ENCODE measurements at regions not wholly inside any gene's neighbourhood (a gene's known extent, or its start where the extent isn't known, plus 50 kb on each side); places are given as distances from the start of the nearest gene placed in this dataset.
"Not testable (repeated sequence)": the region's sequence is repeated elsewhere in the genome, so short reads cannot be mapped to it uniquely, and the experiment has no call there.

DNA sequence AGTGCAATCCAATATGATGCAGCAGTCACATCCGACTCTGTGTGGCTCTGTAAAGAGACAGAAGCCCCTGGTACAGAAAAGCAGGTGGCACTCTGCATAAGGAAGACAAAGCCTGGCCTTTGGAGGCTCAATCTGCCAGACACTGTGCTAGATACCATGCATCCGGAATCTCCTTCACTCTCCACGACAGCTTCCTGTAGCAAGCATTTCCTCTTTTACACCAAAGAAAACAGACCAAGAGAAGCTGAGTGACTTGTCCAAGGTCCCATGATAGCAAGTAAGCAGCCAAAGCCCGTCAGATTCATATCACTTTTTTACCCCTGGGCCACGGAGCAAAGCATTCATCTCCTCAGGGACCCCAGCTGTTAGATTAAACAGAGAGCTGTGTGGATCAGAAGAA, 64.2 kb upstream of the SMIM23 start:
- H3K36me3 Mint-ChIP-seq: peaks cover 0 to 3% (median 0%) of the 10 kb centered on the region in 5 donors
- ChIA-PET POLR2A (no interaction called here), CTCF (no interaction called here)
- DNase-seq (no peak), ATAC-seq (peak; percentile 52)
- H3K36me3 ChIP-seq (ENCODE audit: control insufficient read depth in 2 of 3, insufficient read depth in 3 of 3, low read length in 3 of 3): no peaks in the 10 kb centered on the region
- no peaks in the 10 kb centered on the region for H3K27me3 ChIP-seq (ENCODE audit: control insufficient read depth in 2 of 2, insufficient read depth in 2 of 2, low read length in 2 of 2)
- peaks cover 0 to 6% (median 0%) of the 10 kb centered on the region in 7 donors for H3K4me1 Mint-ChIP-seq
- intact Hi-C loops (cut with micrococcal nuclease): no loop called here
- no peaks in the 10 kb centered on the region for H3K4me1 ChIP-seq (ENCODE audit: control insufficient read depth in 2 of 2, insufficient read depth in 2 of 2, low read length in 2 of 2)
- no peak overlapping the region for H3K27ac ChIP-seq (ENCODE audit: low read depth, low read length)
- H3K4me3 ChIP-seq (ENCODE audit: low read length): no peak overlapping the region
- peak overlapping the region in 1 of 9 donors; percentile 38 for H3K27ac Mint-ChIP-seq
- H3K27me3 Mint-ChIP-seq: peaks cover 5 to 35% (median 17%) of the 10 kb centered on the region in 5 donors
- H3K9me3 ChIP-seq (ENCODE audit: control insufficient read depth in 2 of 3, low read length in 3 of 3): peaks cover 0 to 6% (median 0%) of the 10 kb centered on the region in 3 experiments
- peaks cover 3 to 16% (median 7%) of the 10 kb centered on the region in 11 donors for H3K9me3 Mint-ChIP-seq
- H3K4me3 Mint-ChIP-seq: no peak overlapping the region

DNA sequence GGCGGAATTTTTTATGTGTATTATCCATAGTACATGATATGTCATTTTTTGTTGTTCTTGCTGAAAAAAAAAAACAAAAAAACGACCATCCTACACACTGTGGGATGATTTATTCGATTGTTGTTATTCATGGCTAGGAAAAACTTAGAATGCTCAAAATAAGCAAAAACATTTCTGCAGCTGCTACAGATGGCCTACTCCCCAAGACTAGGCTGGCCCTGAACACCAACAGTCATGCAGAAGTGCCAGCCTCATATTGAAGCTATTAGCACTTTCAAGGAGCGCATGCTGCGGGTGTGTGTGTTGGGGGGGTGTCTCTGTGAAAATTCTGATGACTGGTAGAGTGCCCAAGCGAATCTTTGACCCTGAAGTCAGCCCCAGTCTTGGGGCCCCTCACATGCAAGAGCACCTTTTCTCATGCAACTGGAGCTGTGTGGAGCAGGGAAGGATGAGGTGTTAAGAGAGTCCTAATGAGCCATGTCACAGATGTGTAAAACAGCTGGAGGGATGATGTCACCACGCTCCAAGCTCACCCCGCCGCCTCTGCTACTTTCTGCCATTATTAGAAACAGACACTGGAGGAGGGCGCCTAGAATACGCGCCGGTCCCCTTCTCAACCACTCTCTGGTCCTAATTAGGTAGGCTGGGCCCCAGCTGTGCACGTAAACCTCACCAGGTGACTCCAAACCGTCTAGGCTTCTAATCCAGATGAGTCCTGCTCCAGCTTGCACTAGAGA, 61.0 kb upstream of the SMIM23 start:
- Histone ChIP-seq H3K4me1 (ENCODE audit: control insufficient read depth in 2 of 2, insufficient read depth in 2 of 2, low read length in 2 of 2) (no peaks in the 10 kb centered on the region), H3K27me3 (ENCODE audit: control insufficient read depth in 2 of 2, insufficient read depth in 2 of 2, low read length in 2 of 2) (no peaks in the 10 kb centered on the region), H3K36me3 (ENCODE audit: control insufficient read depth in 2 of 3, insufficient read depth in 3 of 3, low read length in 3 of 3) (no peaks in the 10 kb centered on the region), H3K9me3 (ENCODE audit: control insufficient read depth in 2 of 3, low read length in 3 of 3) (peaks cover 0 to 14% (median 0%) of the 10 kb centered on the region in 3 experiments), H3K27ac (ENCODE audit: low read depth, low read length) (no peak overlapping the region), H3K4me3 (ENCODE audit: low read length) (no peak overlapping the region)
- ChIA-PET CTCF (no interaction called here), POLR2A (no interaction called here)
- H3K36me3 Mint-ChIP-seq: peaks cover 0 to 3% (median 0%) of the 10 kb centered on the region in 5 donors
- intact Hi-C loops (cut with micrococcal nuclease): no loop called here
- H3K27me3 Mint-ChIP-seq: peaks cover 7 to 36% (median 20%) of the 10 kb centered on the region in 5 donors
- DNase-seq (no peak), ATAC-seq (no peak)
- H3K4me3 Mint-ChIP-seq: no peak overlapping the region
- H3K27ac Mint-ChIP-seq: no peak overlapping the region
- H3K4me1 Mint-ChIP-seq: peaks cover 0 to 6% (median 0%) of the 10 kb centered on the region in 7 donors
- peaks cover 4 to 35% (median 20%) of the 10 kb centered on the region in 11 donors for H3K9me3 Mint-ChIP-seq

DNA sequence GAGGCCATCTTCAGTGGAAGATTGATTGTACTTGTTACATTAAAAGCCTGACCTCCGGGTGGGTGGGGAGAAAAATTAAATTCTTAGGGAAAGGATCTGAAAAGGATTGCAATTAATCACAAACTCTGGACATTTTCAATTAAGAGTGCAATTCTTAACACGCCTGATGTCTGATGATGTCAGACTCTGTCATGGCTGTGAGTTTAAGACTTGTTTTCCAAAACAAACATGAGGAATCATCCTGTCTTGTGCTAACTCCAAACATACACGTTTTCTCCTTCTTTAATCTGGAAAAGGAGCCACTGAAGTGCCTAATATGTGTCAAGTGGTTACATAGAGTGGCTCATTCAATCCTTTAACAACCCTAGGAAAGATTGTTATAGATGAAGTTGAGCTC, 60.4 kb upstream of the SMIM23 start:
- POLR2A ChIA-PET: no interaction called here
- Histone ChIP-seq H3K27me3 (ENCODE audit: control insufficient read depth in 2 of 2, insufficient read depth in 2 of 2, low read length in 2 of 2) (no peaks in the 10 kb centered on the region), H3K9me3 (ENCODE audit: control insufficient read depth in 2 of 3, low read length in 3 of 3) (peaks cover 0 to 14% (median 0%) of the 10 kb centered on the region in 3 experiments), H3K4me1 (ENCODE audit: control insufficient read depth in 2 of 2, insufficient read depth in 2 of 2, low read length in 2 of 2) (no peaks in the 10 kb centered on the region), H3K27ac (ENCODE audit: low read depth, low read length) (no peak overlapping the region), H3K4me3 (ENCODE audit: low read length) (no peak overlapping the region), H3K36me3 (ENCODE audit: control insufficient read depth in 2 of 3, insufficient read depth in 3 of 3, low read length in 3 of 3) (no peaks in the 10 kb centered on the region)
- peaks cover 4 to 38% (median 20%) of the 10 kb centered on the region in 11 donors for H3K9me3 Mint-ChIP-seq
- no peak for DNase-seq
- no peak for ATAC-seq
- intact Hi-C loops (cut with micrococcal nuclease): no loop called here
- peaks cover 0 to 6% (median 0%) of the 10 kb centered on the region in 7 donors for H3K4me1 Mint-ChIP-seq
- H3K4me3 Mint-ChIP-seq: no peak overlapping the region
- peaks cover 7 to 36% (median 18%) of the 10 kb centered on the region in 5 donors for H3K27me3 Mint-ChIP-seq
- no peak overlapping the region for H3K27ac Mint-ChIP-seq
- H3K36me3 Mint-ChIP-seq: peaks cover 0 to 3% (median 0%) of the 10 kb centered on the region in 5 donors
- CTCF ChIA-PET: no interaction called here

DNA sequence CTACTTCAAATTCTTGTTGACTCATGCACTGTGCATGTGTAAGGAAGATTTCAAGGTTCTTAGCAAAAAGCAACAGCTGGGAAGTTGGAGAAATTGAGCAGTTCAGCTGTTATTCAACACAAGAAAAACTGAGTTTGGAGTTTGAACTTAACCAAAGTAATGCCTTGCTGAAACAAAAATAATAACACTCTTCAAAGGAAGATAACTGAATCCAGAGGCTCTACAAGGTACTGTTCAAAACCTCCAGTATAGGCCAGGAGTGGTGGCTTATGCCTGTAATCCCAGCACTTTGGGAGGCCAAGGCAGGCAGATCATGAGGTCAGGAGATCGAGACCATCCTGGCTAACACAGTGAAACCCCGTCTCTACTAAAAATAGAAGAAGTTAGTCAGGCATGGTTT, 58.8 kb upstream of the SMIM23 start:
- H3K36me3 Mint-ChIP-seq; H3K4me1 ChIP-seq (ENCODE audit: control insufficient read depth in 2 of 2, insufficient read depth in 2 of 2, low read length in 2 of 2); H3K4me3 ChIP-seq (ENCODE audit: low read length); H3K36me3 ChIP-seq (ENCODE audit: control insufficient read depth in 2 of 3, insufficient read depth in 3 of 3, low read length in 3 of 3); H3K27me3 ChIP-seq (ENCODE audit: control insufficient read depth in 2 of 2, insufficient read depth in 2 of 2, low read length in 2 of 2); H3K4me3 Mint-ChIP-seq; H3K4me1 Mint-ChIP-seq; DNase-seq; CTCF ChIA-PET; H3K27ac Mint-ChIP-seq; H3K27ac ChIP-seq (ENCODE audit: low read depth, low read length); ATAC-seq; POLR2A ChIA-PET; intact Hi-C loops (cut with micrococcal nuclease): not testable (repeated sequence)
- H3K9me3 ChIP-seq (ENCODE audit: control insufficient read depth in 2 of 3, low read length in 3 of 3): peaks cover 0 to 14% (median 0%) of the 10 kb centered on the region in 3 experiments
- H3K27me3 Mint-ChIP-seq: peaks cover 7 to 26% (median 18%) of the 10 kb centered on the region in 5 donors
- H3K9me3 Mint-ChIP-seq: peaks cover 4 to 42% (median 20%) of the 10 kb centered on the region in 11 donors

DNA sequence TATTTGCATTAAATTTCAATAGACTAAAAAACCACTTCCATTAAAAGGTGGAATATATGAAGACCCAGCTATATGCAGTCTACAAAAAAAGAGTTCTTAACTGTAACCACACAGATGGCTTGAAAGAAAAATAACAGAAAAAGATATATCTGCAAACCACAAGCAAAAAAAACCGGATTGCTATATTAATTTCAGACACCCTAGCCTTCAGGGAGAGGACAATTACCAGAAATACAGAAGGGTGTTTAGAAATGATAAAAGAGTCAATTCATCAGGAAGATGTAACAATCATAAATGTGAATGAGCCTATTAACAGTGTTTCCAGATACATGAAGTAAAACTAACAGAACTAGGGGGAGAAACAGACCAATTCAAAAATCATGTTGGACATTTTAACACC, 56.9 kb upstream of the SMIM23 start:
- H3K27me3 ChIP-seq (ENCODE audit: control insufficient read depth in 2 of 2, insufficient read depth in 2 of 2, low read length in 2 of 2): no peaks in the 10 kb centered on the region
- no peak overlapping the region for H3K4me3 Mint-ChIP-seq
- H3K4me1 ChIP-seq (ENCODE audit: control insufficient read depth in 2 of 2, insufficient read depth in 2 of 2, low read length in 2 of 2): no peaks in the 10 kb centered on the region
- H3K27ac Mint-ChIP-seq: no peak overlapping the region
- H3K9me3 Mint-ChIP-seq: peaks cover 4 to 42% (median 20%) of the 10 kb centered on the region in 11 donors
- no peaks in the 10 kb centered on the region for H3K4me1 Mint-ChIP-seq
- ChIA-PET CTCF (no interaction called here), POLR2A (no interaction called here)
- no peak overlapping the region for H3K27ac ChIP-seq (ENCODE audit: low read depth, low read length)
- no peak for ATAC-seq
- H3K27me3 Mint-ChIP-seq: peaks cover 7 to 23% (median 13%) of the 10 kb centered on the region in 5 donors
- H3K36me3 Mint-ChIP-seq: peaks cover 0 to 3% (median 0%) of the 10 kb centered on the region in 5 donors
- H3K4me3 ChIP-seq (ENCODE audit: low read length): no peak overlapping the region
- no peak for DNase-seq
- no peaks in the 10 kb centered on the region for H3K36me3 ChIP-seq (ENCODE audit: control insufficient read depth in 2 of 3, insufficient read depth in 3 of 3, low read length in 3 of 3)
- intact Hi-C loops (cut with micrococcal nuclease): no loop called here
- H3K9me3 ChIP-seq (ENCODE audit: control insufficient read depth in 2 of 3, low read length in 3 of 3): peaks cover 0 to 14% (median 0%) of the 10 kb centered on the region in 3 experiments
